Sigmoid colon (tissue), 6 donors: ENCODE measurements at regions not wholly inside any gene's neighbourhood (a gene's known extent, or its start where the extent isn't known, plus 50 kb on each side); places are given as distances from the start of the nearest gene placed in this dataset.

Experiments
- DNase-seq: peaks from one replicate; pipeline ENCODE4 v3.0.0-alpha.2; 2019
- H3K27ac ChIP-seq, 4 donors: fragments of 200-600 bp; sonication (generic); one replicate each; pipeline ENCODE4 v1.5.1; 2016 to 2019; ENCODE audit warnings: mild to moderate bottlenecking in 1 of 4
- H3K27me3 ChIP-seq, 3 donors: fragments of 200-600 bp; sonication (generic); one replicate each; pipeline ENCODE4 v1.5.1; 2019; ENCODE audit warnings: mild to moderate bottlenecking in 1 of 3
- H3K36me3 ChIP-seq, 4 donors: fragments of 200-600 bp; sonication (generic); one replicate each; pipeline ENCODE4 v1.5.1; 2016 to 2019
- H3K4me1 ChIP-seq, 4 donors: fragments of 200-600 bp; sonication (generic); one replicate each; pipeline ENCODE4 v1.5.1; 2017 to 2019
- H3K4me3 ChIP-seq, 4 donors: fragments of 200-600 bp; sonication (generic); one replicate each; pipeline ENCODE4 v1.5.1; 2017 to 2019; ENCODE audit warnings: mild to moderate bottlenecking in 2 of 4, moderate library complexity in 1 of 4
- H3K9me3 ChIP-seq, 4 donors: fragments of 200-600 bp in 3 of 4; sonication (generic) in 3 of 4; one replicate each; pipeline versions ENCODE4 v1.5.1 to v1.6.1; 2013 to 2019
- EP300 ChIP-seq, 4 donors: sonication (generic); formaldehyde crosslinking; IDR thresholded peaks; one replicate each; pipeline ENCODE4 v1.6.1; 2017; ENCODE audit warnings: antibody characterized with exemption in 4 of 4
- POLR2A ChIP-seq, 2 donors: fragments of 450-650 bp; IDR thresholded peaks; one replicate each; pipeline ENCODE4 v1.6.1; 2016; ENCODE audit warnings: antibody characterized with exemption in 2 of 2, mild to moderate bottlenecking in 2 of 2, moderate library complexity in 2 of 2
- POLR2AphosphoS5 ChIP-seq, 4 donors: sonication (generic); formaldehyde crosslinking; IDR thresholded peaks; one replicate each; pipeline ENCODE4 v1.6.1; 2017; ENCODE audit warnings: antibody characterized with exemption in 4 of 4
- WGBS, 2 donors: extraction: QIAGEN DNeasy Blood & Tissue Kit; methylation state at CpG; one replicate each; pipeline ENCODE4 v1.1.7; 2013; 5-methylcytosine and 5-hydroxymethylcytosine counted together
- intact Hi-C: fragments of 100-400 bp; cut with DNase I; formaldehyde crosslinking; loops from one replicate; pipeline ENCODE4 v1.15.1; 2023
- TF ChIP-seq, protein P1 (sequence below), 4 experiments: fragments of 450-650 bp in 3 of 4; fragments of 200-600 bp in 1 of 4; IDR thresholded peaks; one replicate each; pipeline ENCODE4 v1.5.1; 2016 to 2019; ENCODE audit warnings: antibody characterized with exemption in 4 of 4, mild to moderate bottlenecking in 3 of 4, moderate library complexity in 2 of 4
- donor health status: healthy with polysubstance abuse.
- donor health status: healthy.

DNA sequence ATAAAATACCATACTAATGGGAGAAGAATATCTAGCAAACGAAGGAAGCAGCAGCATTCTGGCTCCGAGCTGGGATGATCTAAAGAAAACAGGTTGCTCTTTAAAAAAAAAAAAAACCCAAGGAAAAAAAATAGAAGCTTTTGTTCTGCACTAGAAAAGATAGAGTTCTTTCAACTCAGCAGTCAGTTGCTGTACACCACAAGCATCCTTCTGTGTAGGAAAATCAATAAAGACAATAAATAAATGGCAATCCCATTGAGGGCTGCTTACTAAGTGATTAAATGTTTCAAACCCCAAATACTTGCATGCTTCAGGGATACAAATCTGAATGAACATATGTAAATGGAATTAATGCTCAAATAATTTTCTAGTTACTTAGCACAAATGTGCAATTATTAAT lies 207.1 kb downstream of the TEX36 start:
- intact Hi-C loops: no loop called here
- H3K27ac ChIP-seq: no peak overlapping the region
- H3K4me3 ChIP-seq: no peak overlapping the region
- no peaks in the 10 kb centered on the region for H3K36me3 ChIP-seq
- TF ChIP-seq POLR2AphosphoS5 (IDR thresholded peaks at IDR 0.05) (no peak), EP300 (IDR thresholded peaks at IDR 0.05) (no peak), POLR2A (IDR thresholded peaks at IDR 0.05) (no peak)
- TF ChIP-seq, protein P1, sequence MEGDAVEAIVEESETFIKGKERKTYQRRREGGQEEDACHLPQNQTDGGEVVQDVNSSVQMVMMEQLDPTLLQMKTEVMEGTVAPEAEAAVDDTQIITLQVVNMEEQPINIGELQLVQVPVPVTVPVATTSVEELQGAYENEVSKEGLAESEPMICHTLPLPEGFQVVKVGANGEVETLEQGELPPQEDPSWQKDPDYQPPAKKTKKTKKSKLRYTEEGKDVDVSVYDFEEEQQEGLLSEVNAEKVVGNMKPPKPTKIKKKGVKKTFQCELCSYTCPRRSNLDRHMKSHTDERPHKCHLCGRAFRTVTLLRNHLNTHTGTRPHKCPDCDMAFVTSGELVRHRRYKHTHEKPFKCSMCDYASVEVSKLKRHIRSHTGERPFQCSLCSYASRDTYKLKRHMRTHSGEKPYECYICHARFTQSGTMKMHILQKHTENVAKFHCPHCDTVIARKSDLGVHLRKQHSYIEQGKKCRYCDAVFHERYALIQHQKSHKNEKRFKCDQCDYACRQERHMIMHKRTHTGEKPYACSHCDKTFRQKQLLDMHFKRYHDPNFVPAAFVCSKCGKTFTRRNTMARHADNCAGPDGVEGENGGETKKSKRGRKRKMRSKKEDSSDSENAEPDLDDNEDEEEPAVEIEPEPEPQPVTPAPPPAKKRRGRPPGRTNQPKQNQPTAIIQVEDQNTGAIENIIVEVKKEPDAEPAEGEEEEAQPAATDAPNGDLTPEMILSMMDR (IDR thresholded peaks at IDR 0.05): no peak
- H3K9me3 ChIP-seq: no peaks in the 10 kb centered on the region
- H3K4me1 ChIP-seq: no peaks in the 10 kb centered on the region
- no peak for DNase-seq
- WGBS, 2 donors: 84 to 87% methylated on average over 2 of the region's 2 CpGs
- H3K27me3 ChIP-seq: no peaks in the 10 kb centered on the region

DNA sequence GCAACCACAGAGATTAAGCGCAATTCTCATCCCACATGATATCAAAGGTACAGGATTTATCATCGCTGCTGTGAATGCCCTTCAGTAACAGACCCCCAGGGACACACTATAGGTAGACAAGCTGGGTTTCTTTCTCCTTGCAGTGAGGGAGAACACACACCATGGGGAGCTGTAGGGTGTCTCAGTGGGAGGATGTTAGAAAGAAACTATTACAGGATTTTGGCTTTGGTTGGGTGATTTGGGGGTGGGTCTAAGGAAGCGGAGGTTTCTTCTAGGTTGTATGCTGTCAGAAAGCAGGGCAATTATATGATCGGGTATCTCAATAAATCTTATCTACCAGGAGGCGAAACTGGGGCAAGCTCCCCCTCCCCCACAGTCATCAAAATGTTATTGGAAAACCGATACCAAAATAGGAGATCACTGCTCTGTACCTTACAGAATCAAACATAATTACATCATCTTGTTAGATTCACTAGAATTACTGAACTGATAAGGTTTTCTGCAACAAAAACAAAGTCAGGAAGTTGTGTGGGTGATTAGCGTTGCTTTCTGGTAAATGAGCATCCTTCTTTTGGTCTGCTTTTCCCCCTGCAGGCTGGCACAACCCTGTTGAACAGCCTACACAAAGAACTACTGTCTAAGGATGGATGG lies 209.7 kb downstream of the TEX36 start:
- Histone ChIP-seq H3K4me3 (no peak overlapping the region), H3K27ac (no peak overlapping the region), H3K9me3 (no peaks in the 10 kb centered on the region), H3K4me1 (no peaks in the 10 kb centered on the region), H3K36me3 (no peaks in the 10 kb centered on the region), H3K27me3 (no peaks in the 10 kb centered on the region)
- no peak for DNase-seq
- intact Hi-C loops: no loop called here
- WGBS, 2 donors: 71 to 80% methylated on average over 7 of the region's 7 CpGs
- no peak for TF ChIP-seq EP300 (IDR thresholded peaks at IDR 0.05)
- no peak for TF ChIP-seq POLR2A (IDR thresholded peaks at IDR 0.05)
- TF ChIP-seq POLR2AphosphoS5 (IDR thresholded peaks at IDR 0.05): no peak
- TF ChIP-seq, protein P1 (IDR thresholded peaks at IDR 0.05): no peak

DNA sequence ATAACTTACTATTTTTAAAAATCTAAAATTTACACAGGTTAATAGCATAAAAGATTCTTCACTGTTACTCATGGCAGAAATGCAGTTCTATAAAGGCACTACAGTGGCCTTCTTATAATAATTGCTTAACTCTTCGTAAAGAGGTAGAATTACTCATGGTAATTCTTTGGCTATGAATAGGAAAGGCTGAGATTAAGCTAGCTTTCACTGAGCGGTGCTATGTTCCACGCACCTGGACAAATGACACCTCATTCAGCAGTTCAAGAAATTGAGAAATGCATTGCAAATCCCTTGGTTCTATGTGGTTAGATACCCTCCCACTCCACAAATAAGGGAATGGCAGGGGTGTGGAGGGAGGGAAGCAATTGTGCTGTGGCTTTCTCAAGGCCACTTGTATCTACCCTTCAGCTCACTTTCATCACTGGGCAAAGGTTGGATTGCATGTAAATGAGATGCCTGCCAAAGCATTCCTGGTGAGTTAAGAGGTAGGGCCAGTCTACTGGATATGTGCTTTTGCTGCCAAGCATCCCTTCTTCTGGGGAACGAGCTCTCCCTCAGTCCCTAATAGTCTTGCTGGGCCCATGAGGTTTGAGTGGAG lies 210.9 kb downstream of the TEX36 start:
- no peaks in the 10 kb centered on the region for H3K9me3 ChIP-seq
- intact Hi-C loops: no loop called here

DNA sequence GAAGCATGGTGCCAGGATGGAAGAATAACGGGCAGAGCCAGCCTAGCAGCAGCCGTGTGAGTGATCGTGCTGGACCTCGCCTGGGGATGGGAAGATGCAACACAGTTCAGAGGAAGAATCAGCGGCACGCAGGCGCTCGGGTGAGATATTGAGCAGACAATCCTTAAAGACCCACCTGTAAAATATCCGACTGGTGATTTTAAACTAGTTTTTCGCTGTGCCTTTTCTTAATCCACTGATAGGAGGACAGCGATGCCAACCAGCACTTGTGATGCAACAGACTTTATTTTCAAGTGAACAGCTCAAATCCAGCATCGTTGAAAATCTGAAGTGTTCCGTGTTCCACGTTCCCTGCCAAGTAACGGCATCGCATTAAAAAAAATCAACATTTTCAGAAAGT lies 214.7 kb downstream of the TEX36 start:
- TF ChIP-seq EP300 (IDR thresholded peaks at IDR 0.05) (no peak), POLR2A (IDR thresholded peaks at IDR 0.05) (no peak), POLR2AphosphoS5 (IDR thresholded peaks at IDR 0.05) (no peak)
- TF ChIP-seq, protein P1 (IDR thresholded peaks at IDR 0.05): no peak
- WGBS, 2 donors: 94 to 95% methylated on average over 16 of the region's 16 CpGs
- Histone ChIP-seq H3K9me3 (no peaks in the 10 kb centered on the region), H3K27ac (no peak overlapping the region), H3K4me3 (no peak overlapping the region), H3K27me3 (no peaks in the 10 kb centered on the region), H3K36me3 (no peaks in the 10 kb centered on the region), H3K4me1 (no peaks in the 10 kb centered on the region)
- DNase-seq: no peak
- intact Hi-C loops: no loop called here

More for the DNA sequence above, 210.9 kb downstream of the TEX36 start:
- WGBS, 2 donors: 47 to 73% methylated on average over 4 of the region's 4 CpGs
- H3K36me3 ChIP-seq: no peaks in the 10 kb centered on the region
- H3K4me1 ChIP-seq: no peaks in the 10 kb centered on the region
- H3K27me3 ChIP-seq: no peaks in the 10 kb centered on the region
- no peak overlapping the region for H3K4me3 ChIP-seq
- TF ChIP-seq POLR2A (IDR thresholded peaks at IDR 0.05) (no peak), EP300 (IDR thresholded peaks at IDR 0.05) (no peak), POLR2AphosphoS5 (IDR thresholded peaks at IDR 0.05) (no peak)
- TF ChIP-seq, protein P1 (IDR thresholded peaks at IDR 0.05): no peak
- no peak for DNase-seq
- H3K27ac ChIP-seq: no peak overlapping the region
